A673 (cell line): ENCODE measurements at regions not wholly inside any gene's neighbourhood (a gene's known extent, or its start where the extent isn't known, plus 50 kb on each side); places are given as distances from the start of the nearest gene placed in this dataset.

Source experiments
- BruUV-seq: library from RNA; stranded (reverse); fragments of 400-500 nt; replicated peaks from 2 replicates; lab custom pipeline; 2021; lab: Mats Ljungman, UMichigan
- CTCF ChIA-PET: fragments of 300-600 bp; sonication (Branson Sonifier 250); formaldehyde crosslinking; loops from one replicate; lab custom pipeline; 2022; ENCODE audit warnings: antibody characterized with exemption; lab: Charles Lee
- POLR2A ChIA-PET: fragments of 300-600 bp; sonication (Branson Sonifier 250); formaldehyde crosslinking; loops from one replicate; lab custom pipeline; 2022; ENCODE audit warnings: antibody characterized with exemption; ENCODE audit not compliant: low non-redundant PET; lab: Charles Lee
- DNase-seq: peaks from one replicate; pipeline ENCODE4 v3.0.0-alpha.2; 2015; ENCODE audit warnings: low spot score
- H3K27ac ChIP-seq: fragments of 200-600 bp; sonication (generic); 2 replicates; pipeline ENCODE4 v1.5.1; 2016; ENCODE audit warnings: mixed run types, low read depth, mild to moderate bottlenecking, mixed read lengths, antibody characterized with exemption, low read length; ENCODE audit not compliant: poor library complexity, severe bottlenecking
- H3K27me3 ChIP-seq: fragments of 200-600 bp; sonication (generic); replicated peaks from 2 replicates; pipeline ENCODE4 v1.6.1; 2017; ENCODE audit warnings: mixed run types, low read depth, mild to moderate bottlenecking, mixed read lengths, antibody characterized with exemption, low read length; ENCODE audit not compliant: insufficient read depth, poor library complexity
- H3K36me3 ChIP-seq: fragments of 200-600 bp; sonication (generic); 2 replicates; pipeline ENCODE4 v1.6.1; 2016; ENCODE audit warnings: mixed run types, mild to moderate bottlenecking, mixed read lengths, antibody characterized with exemption, low read length; ENCODE audit not compliant: insufficient read depth, poor library complexity, severe bottlenecking
- H3K4me1 ChIP-seq: fragments of 200-600 bp; sonication (generic); 2 replicates; pipeline ENCODE4 v1.6.1; 2017; ENCODE audit warnings: mixed run types, mild to moderate bottlenecking, mixed read lengths, antibody characterized with exemption, low read length; ENCODE audit not compliant: insufficient read depth, poor library complexity, severe bottlenecking
- H3K4me3 ChIP-seq: fragments of 200-600 bp; sonication (generic); 2 replicates; pipeline ENCODE4 v1.5.1; 2016; ENCODE audit warnings: low read depth, mixed run types, mild to moderate bottlenecking, mixed read lengths, low read length; ENCODE audit not compliant: poor library complexity, severe bottlenecking
- H3K9me3 ChIP-seq: fragments of 200-600 bp; sonication (generic); 2 replicates; pipeline ENCODE4 v1.6.1; 2016; ENCODE audit warnings: mixed run types, low read depth, mild to moderate bottlenecking, mixed read lengths, antibody characterized with exemption, low read length; ENCODE audit not compliant: poor library complexity, severe bottlenecking
- EZH2 ChIP-seq: fragments of 200-600 bp; sonication (generic); IDR thresholded peaks from 2 replicates; pipeline ENCODE4 v1.6.1; 2017; ENCODE audit warnings: borderline replicate concordance, low read depth, mild to moderate bottlenecking, mixed read lengths, antibody characterized with exemption, low read length; ENCODE audit not compliant: poor library complexity, severe bottlenecking
- intact Hi-C: fragments of 100-400 bp; cut with micrococcal nuclease; formaldehyde crosslinking; loops from one replicate; pipeline ENCODE4 v1.10.0; 2022; ENCODE audit not compliant: unreplicated experiment
- TF ChIP-seq, protein P1 (sequence below): fragments of 300-800, 200-600 bp; sonication (generic); conservative IDR thresholded peaks from 2 replicates; pipeline ENCODE4 v1.5.1; 2017; ENCODE audit warnings: low read depth, mild to moderate bottlenecking, antibody characterized with exemption, low read length, moderate library complexity, mixed read lengths

DNA sequence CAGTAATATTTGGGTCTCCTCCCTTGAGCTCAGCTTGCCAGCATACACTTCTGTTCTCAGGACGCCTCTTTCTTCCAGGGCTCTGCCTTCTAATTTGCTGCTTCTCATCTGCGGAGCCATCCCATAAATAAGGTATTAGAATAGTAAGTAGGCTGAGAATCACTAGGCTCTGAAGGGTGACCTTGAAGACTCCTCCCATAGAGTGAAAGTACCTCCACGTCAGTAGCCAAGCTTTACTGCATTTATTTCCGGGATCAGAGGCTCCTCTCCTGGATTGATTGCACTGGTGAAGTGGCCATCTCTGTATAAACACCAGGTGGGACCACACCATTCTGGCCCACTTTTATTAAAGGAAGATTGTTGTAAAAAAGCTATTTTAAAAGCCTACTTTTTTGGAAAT is 315.5 kb downstream of the FAT3 start:
- Histone ChIP-seq H3K4me1 (peaks cover 13% of the 10 kb centered on the region), H3K4me3 (no peak overlapping the region), H3K9me3 (no peaks in the 10 kb centered on the region), H3K36me3 (no peaks in the 10 kb centered on the region), H3K27ac (no peak overlapping the region), H3K27me3 (no peaks in the 10 kb centered on the region)
- TF ChIP-seq, protein P1, sequence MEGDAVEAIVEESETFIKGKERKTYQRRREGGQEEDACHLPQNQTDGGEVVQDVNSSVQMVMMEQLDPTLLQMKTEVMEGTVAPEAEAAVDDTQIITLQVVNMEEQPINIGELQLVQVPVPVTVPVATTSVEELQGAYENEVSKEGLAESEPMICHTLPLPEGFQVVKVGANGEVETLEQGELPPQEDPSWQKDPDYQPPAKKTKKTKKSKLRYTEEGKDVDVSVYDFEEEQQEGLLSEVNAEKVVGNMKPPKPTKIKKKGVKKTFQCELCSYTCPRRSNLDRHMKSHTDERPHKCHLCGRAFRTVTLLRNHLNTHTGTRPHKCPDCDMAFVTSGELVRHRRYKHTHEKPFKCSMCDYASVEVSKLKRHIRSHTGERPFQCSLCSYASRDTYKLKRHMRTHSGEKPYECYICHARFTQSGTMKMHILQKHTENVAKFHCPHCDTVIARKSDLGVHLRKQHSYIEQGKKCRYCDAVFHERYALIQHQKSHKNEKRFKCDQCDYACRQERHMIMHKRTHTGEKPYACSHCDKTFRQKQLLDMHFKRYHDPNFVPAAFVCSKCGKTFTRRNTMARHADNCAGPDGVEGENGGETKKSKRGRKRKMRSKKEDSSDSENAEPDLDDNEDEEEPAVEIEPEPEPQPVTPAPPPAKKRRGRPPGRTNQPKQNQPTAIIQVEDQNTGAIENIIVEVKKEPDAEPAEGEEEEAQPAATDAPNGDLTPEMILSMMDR: no peak
- TF ChIP-seq EZH2: no peak
- CTCF ChIA-PET: no interaction called here
- no peak for DNase-seq
- no TSS peak for BruUV-seq
- POLR2A ChIA-PET: no interaction called here
- intact Hi-C loops: no loop called here

DNA sequence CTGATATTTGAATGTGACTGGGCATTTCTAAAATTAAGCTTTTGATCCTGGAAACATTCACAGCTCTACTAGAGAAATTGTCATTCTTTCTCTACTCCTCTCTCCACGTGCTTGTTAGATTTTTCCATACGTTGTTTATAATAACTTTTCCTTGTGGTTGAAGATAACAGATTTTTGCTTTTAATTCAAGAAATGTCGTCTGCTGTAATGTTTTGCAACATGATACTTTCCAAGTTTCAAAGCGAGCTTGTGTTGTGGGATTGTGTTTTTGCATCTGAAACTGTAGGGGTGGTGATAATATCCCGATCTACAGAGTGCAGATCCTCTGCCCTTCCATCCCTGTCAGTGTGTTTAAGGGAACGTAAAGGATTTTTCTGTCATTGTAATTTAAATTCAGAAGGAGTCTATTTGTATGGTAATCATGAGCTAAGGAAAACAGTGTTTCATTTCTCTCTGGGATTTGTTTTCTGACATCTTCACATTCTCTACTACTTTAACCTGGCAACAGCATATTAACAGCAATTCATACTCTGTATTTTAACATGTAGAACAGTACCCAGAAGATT is 321.4 kb downstream of the FAT3 start:
- no peak overlapping the region for H3K4me3 ChIP-seq
- no TSS peak for BruUV-seq
- intact Hi-C loops: no loop called here
- no peaks in the 10 kb centered on the region for H3K9me3 ChIP-seq
- no peak overlapping the region for H3K27ac ChIP-seq
- TF ChIP-seq, protein P1: no peak
- TF ChIP-seq EZH2: no peak
- ChIA-PET POLR2A (no interaction called here), CTCF (no interaction called here)
- no peaks in the 10 kb centered on the region for H3K4me1 ChIP-seq
- H3K27me3 ChIP-seq: no peaks in the 10 kb centered on the region
- no peak for DNase-seq
- H3K36me3 ChIP-seq: no peaks in the 10 kb centered on the region

DNA sequence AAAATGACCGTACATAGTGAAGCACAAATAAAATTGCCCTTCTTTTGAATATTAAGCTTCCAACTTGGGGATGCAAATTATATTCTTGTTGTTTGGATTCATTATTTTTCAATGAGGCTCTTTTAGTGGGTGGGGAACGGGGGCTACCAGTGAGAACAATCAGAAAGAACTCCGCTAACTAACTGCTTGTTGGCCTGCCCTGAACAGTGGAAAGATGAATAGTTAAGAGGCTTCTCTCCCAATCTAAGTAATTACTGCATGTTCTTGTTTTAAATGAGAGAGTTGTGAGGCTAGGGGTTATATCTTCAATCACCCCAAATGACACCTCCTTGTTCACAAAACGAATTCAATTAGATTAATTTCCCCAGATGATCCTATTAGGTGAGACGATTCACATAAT is 322.0 kb downstream of the FAT3 start:
- Histone ChIP-seq H3K36me3 (no peaks in the 10 kb centered on the region), H3K9me3 (no peaks in the 10 kb centered on the region), H3K4me3 (no peak overlapping the region), H3K27ac (no peak overlapping the region), H3K4me1 (no peaks in the 10 kb centered on the region), H3K27me3 (no peaks in the 10 kb centered on the region)
- intact Hi-C loops: no loop called here
- no peak for TF ChIP-seq EZH2
- TF ChIP-seq, protein P1: no peak
- BruUV-seq: no TSS peak
- DNase-seq: no peak
- ChIA-PET POLR2A (no interaction called here), CTCF (no interaction called here)
